Liver (tissue), 8 donors: ENCODE measurements at regions not wholly inside any gene's neighbourhood (a gene's known extent, or its start where the extent isn't known, plus 50 kb on each side); places are given as distances from the start of the nearest gene placed in this dataset.

Experiments
- DNase-seq: peaks from one replicate; pipeline ENCODE4 v3.0.0-alpha.2; 2017; ENCODE audit warnings: low spot score
- H3K27ac ChIP-seq, 2 donors: one replicate each; pipeline ENCODE4 v1.7.0; 2013; ENCODE audit warnings: inconsistent platforms in 2 of 2, low read length in 2 of 2, control low read depth in 1 of 2, low read depth in 1 of 2, mild to moderate bottlenecking in 1 of 2
- H3K27me3 ChIP-seq, 4 donors: one replicate each; pipeline versions ENCODE4 v1.6.1 to v1.7.0; 2013; ENCODE audit warnings: low read length in 3 of 4, inconsistent platforms in 1 of 4, mild to moderate bottlenecking in 1 of 4, moderate library complexity in 1 of 4; ENCODE audit not compliant: control insufficient read depth in 4 of 4, insufficient read depth in 4 of 4
- H3K36me3 ChIP-seq, 4 donors: one replicate each; pipeline versions ENCODE4 v1.6.1 to v1.7.0; 2013; ENCODE audit warnings: low read length in 3 of 4, mild to moderate bottlenecking in 3 of 4, low read depth in 1 of 4, moderate library complexity in 1 of 4; ENCODE audit not compliant: control insufficient read depth in 4 of 4, insufficient read depth in 3 of 4
- H3K4me1 ChIP-seq, 4 donors: one replicate each; pipeline versions ENCODE4 v1.6.1 to v1.7.0; 2013; ENCODE audit warnings: low read length in 3 of 4, mild to moderate bottlenecking in 3 of 4, moderate library complexity in 1 of 4; ENCODE audit not compliant: control insufficient read depth in 4 of 4, insufficient read depth in 4 of 4
- H3K4me3 ChIP-seq, 3 donors: one replicate each; pipeline versions ENCODE4 v1.6.1 to v1.7.0; 2013; ENCODE audit warnings: low read length in 3 of 3, control low read depth in 1 of 3, low read depth in 1 of 3, mild to moderate bottlenecking in 1 of 3
- H3K9ac ChIP-seq, 2 donors: one replicate each; pipeline ENCODE4 v1.7.0; 2013; ENCODE audit warnings: low read length in 2 of 2, mild to moderate bottlenecking in 2 of 2, moderate library complexity in 2 of 2, control low read depth in 1 of 2, low read depth in 1 of 2
- H3K9me3 ChIP-seq, 4 donors: one replicate each; pipeline versions ENCODE4 v1.6.1 to v1.7.0; 2013; ENCODE audit warnings: low read length in 3 of 4; ENCODE audit not compliant: control insufficient read depth in 4 of 4
- ATF3 ChIP-seq: IDR thresholded peaks from 2 replicates; pipeline ENCODE4 v1.6.1; 2016; ENCODE audit warnings: antibody characterized with exemption
- EGR1 ChIP-seq, 2 donors: IDR thresholded peaks; 2 replicates each; pipeline ENCODE4 v1.6.1; 2016 to 2018; ENCODE audit warnings: antibody characterized with exemption in 2 of 2, low read depth in 2 of 2
- FOXA2 ChIP-seq: IDR thresholded peaks from 2 replicates; pipeline ENCODE4 v1.6.1; 2016; ENCODE audit warnings: antibody characterized with exemption
- HNF4A ChIP-seq, 2 donors: conservative IDR thresholded peaks; 2 replicates each; pipeline ENCODE4 v1.6.1; 2016; ENCODE audit warnings: antibody characterized with exemption in 2 of 2, mild to moderate bottlenecking in 2 of 2
- HNF4G ChIP-seq: IDR thresholded peaks from 2 replicates; pipeline ENCODE4 v1.6.1; 2016; ENCODE audit warnings: antibody characterized with exemption
- JUND ChIP-seq, 2 donors: IDR thresholded peaks; 2 replicates each; pipeline ENCODE4 v1.6.1; 2016; ENCODE audit warnings: antibody characterized with exemption in 2 of 2
- RAD21 ChIP-seq, 2 donors: IDR thresholded peaks; 2 replicates each; pipeline ENCODE4 v1.6.1; 2016; ENCODE audit warnings: antibody characterized with exemption in 2 of 2, mild to moderate bottlenecking in 2 of 2
- REST ChIP-seq: IDR thresholded peaks from 2 replicates; pipeline ENCODE4 v1.6.1; 2016; ENCODE audit warnings: antibody characterized with exemption, mild to moderate bottlenecking
- RXRA ChIP-seq, 2 donors: IDR thresholded peaks; 2 replicates each; pipeline ENCODE4 v1.6.1; 2017 to 2018; ENCODE audit warnings: antibody characterized with exemption in 2 of 2, mild to moderate bottlenecking in 1 of 2
- SP1 ChIP-seq: IDR thresholded peaks from 2 replicates; pipeline ENCODE4 v1.6.1; 2018; ENCODE audit warnings: antibody characterized with exemption, mild to moderate bottlenecking
- TAF1 ChIP-seq: conservative IDR thresholded peaks from 2 replicates; pipeline ENCODE4 v1.6.1; 2016; ENCODE audit warnings: antibody characterized with exemption, mild to moderate bottlenecking
- YY1 ChIP-seq: IDR thresholded peaks from 2 replicates; pipeline ENCODE4 v1.6.1; 2016; ENCODE audit warnings: antibody characterized with exemption, mild to moderate bottlenecking
- WGBS: extraction: QIAGEN DNeasy Blood & Tissue Kit; methylation state at CpG from one replicate; pipeline ENCODE4 v1.1.7; 2013; 5-methylcytosine and 5-hydroxymethylcytosine counted together
- TF ChIP-seq, protein P1 (sequence below): IDR thresholded peaks from 2 replicates; pipeline ENCODE4 v1.6.1; 2016; ENCODE audit warnings: antibody characterized with exemption
- TF ChIP-seq, protein P2 (sequence below): fragments of 150-350 bp; IDR thresholded peaks from 2 replicates; pipeline ENCODE4 v1.5.1; 2017; ENCODE audit warnings: improper control_type of control experiment, low read depth, low read length; ENCODE audit not compliant: missing input control
- donor health status: healthy.
- donor health status: healthy.
- donor health status: healthy.
- donor health status: healthy.
- donor health status: healthy.

GRCh38 chr16:79673635-79674034 is 73.1 kb upstream of the MAF start (continued):
- TF ChIP-seq, protein P1, sequence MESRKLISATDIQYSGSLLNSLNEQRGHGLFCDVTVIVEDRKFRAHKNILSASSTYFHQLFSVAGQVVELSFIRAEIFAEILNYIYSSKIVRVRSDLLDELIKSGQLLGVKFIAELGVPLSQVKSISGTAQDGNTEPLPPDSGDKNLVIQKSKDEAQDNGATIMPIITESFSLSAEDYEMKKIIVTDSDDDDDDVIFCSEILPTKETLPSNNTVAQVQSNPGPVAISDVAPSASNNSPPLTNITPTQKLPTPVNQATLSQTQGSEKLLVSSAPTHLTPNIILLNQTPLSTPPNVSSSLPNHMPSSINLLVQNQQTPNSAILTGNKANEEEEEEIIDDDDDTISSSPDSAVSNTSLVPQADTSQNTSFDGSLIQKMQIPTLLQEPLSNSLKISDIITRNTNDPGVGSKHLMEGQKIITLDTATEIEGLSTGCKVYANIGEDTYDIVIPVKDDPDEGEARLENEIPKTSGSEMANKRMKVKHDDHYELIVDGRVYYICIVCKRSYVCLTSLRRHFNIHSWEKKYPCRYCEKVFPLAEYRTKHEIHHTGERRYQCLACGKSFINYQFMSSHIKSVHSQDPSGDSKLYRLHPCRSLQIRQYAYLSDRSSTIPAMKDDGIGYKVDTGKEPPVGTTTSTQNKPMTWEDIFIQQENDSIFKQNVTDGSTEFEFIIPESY: no peak

GRCh38 chr16:79672524-79672923 is 72.0 kb upstream of the MAF start:
- DNase-seq: no peak
- no peak overlapping the region for H3K4me3 ChIP-seq
- 97% methylated on average over 2 of the region's 2 CpGs for WGBS
- H3K9me3 ChIP-seq: no peaks in the 10 kb centered on the region
- H3K9ac ChIP-seq: no peak overlapping the region
- no peaks in the 10 kb centered on the region for H3K36me3 ChIP-seq
- H3K4me1 ChIP-seq: no peaks in the 10 kb centered on the region
- no peak for TF ChIP-seq RAD21 (IDR thresholded peaks at IDR 0.05)
- no peak for TF ChIP-seq EGR1 (IDR thresholded peaks at IDR 0.05; ENCODE audit: low read depth in 2 of 2)
- TF ChIP-seq RXRA (IDR thresholded peaks at IDR 0.05): no peak
- TF ChIP-seq SP1: no peak
- no peak for TF ChIP-seq HNF4A (conservative IDR thresholded peaks at IDR 0.05)
- TF ChIP-seq HNF4G: no peak
- TF ChIP-seq, protein P2, sequence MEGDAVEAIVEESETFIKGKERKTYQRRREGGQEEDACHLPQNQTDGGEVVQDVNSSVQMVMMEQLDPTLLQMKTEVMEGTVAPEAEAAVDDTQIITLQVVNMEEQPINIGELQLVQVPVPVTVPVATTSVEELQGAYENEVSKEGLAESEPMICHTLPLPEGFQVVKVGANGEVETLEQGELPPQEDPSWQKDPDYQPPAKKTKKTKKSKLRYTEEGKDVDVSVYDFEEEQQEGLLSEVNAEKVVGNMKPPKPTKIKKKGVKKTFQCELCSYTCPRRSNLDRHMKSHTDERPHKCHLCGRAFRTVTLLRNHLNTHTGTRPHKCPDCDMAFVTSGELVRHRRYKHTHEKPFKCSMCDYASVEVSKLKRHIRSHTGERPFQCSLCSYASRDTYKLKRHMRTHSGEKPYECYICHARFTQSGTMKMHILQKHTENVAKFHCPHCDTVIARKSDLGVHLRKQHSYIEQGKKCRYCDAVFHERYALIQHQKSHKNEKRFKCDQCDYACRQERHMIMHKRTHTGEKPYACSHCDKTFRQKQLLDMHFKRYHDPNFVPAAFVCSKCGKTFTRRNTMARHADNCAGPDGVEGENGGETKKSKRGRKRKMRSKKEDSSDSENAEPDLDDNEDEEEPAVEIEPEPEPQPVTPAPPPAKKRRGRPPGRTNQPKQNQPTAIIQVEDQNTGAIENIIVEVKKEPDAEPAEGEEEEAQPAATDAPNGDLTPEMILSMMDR: no peak
- no peak for TF ChIP-seq REST
- no peak for TF ChIP-seq YY1
- no peak for TF ChIP-seq JUND (IDR thresholded peaks at IDR 0.05)
- TF ChIP-seq ATF3: no peak
- TF ChIP-seq TAF1: no peak
- TF ChIP-seq, protein P1: no peak
- TF ChIP-seq FOXA2: no peak
- H3K27me3 ChIP-seq: no peaks in the 10 kb centered on the region
- H3K27ac ChIP-seq: no peak overlapping the region
